B cell (primary cell): ENCODE measurements at regions not wholly inside any gene's neighbourhood (a gene's known extent, or its start where the extent isn't known, plus 50 kb on each side); places are given as distances from the start of the nearest gene placed in this dataset.

ENCODE experiments used
- ATAC-seq: fragments of 200-7000 bp; cut with Tn5 transposase; one replicate; pipeline ENCODE4 v1.10.0; 2021; ENCODE audit warnings: low read depth, mild to moderate bottlenecking, moderate number of reproducible peaks, moderate library complexity
- CTCF ChIA-PET: fragments of 350-600 bp; sonication (Branson Sonifier 250); formaldehyde crosslinking; loops from one replicate; lab custom pipeline; 2021; ENCODE audit warnings: antibody characterized with exemption, inconsistent platforms; lab: Charles Lee
- POLR2A ChIA-PET: fragments of 350-600 bp; sonication (Branson Sonifier 250); formaldehyde crosslinking; loops from one replicate; lab custom pipeline; 2021; ENCODE audit warnings: antibody characterized with exemption; lab: Charles Lee
- DNase-seq: peaks from one replicate; pipeline ENCODE4 v3.0.0; 2013
- H2AFZ ChIP-seq: 2 replicates; pipeline ENCODE4 v1.6.1; 2012; ENCODE audit warnings: mild to moderate bottlenecking, low read depth, low read length; ENCODE audit not compliant: insufficient read depth, poor library complexity, severe bottlenecking
- H3K27ac ChIP-seq, 2 donors: 1 replicate in 1 of 2; 2 replicates in 1 of 2; pipeline ENCODE4 v1.5.1; 2012 to 2013; ENCODE audit warnings: low read length in 2 of 2, mild to moderate bottlenecking in 2 of 2, moderate library complexity in 1 of 2
- H3K27me3 ChIP-seq, 4 experiments: fragments of 200-600 bp in 1 of 4; sonication (generic) in 1 of 4; replicated peaks in 1 of 4; 1 replicate in 2 of 4; 2 replicates in 2 of 4; pipeline versions ENCODE4 v1.6.1 to v1.7.0; 2013 to 2016; ENCODE audit warnings: low read length in 3 of 4, mild to moderate bottlenecking in 2 of 4, mixed read lengths in 1 of 4, moderate library complexity in 1 of 4; ENCODE audit not compliant: insufficient read depth in 4 of 4, control insufficient read depth in 3 of 4; ENCODE audit errors: control extremely low read depth in 1 of 4
- H3K36me3 ChIP-seq, 2 experiments: replicated peaks in 1 of 2; 1 replicate in 1 of 2; 2 replicates in 1 of 2; pipeline versions ENCODE4 v1.6.1 to v1.7.1; 2013; ENCODE audit warnings: low read length in 1 of 2; ENCODE audit not compliant: insufficient read depth in 2 of 2, control insufficient read depth in 1 of 2; ENCODE audit errors: control extremely low read depth in 1 of 2, extremely low read depth in 1 of 2
- H3K4me1 ChIP-seq, 2 donors: fragments of 200-600 bp in 1 of 2; sonication (generic) in 1 of 2; 1 replicate in 1 of 2; 2 replicates in 1 of 2; pipeline versions ENCODE4 v1.5.1 to v1.6.1; 2013 to 2017; ENCODE audit warnings: low read length in 2 of 2; ENCODE audit not compliant: control insufficient read depth in 2 of 2, insufficient read depth in 2 of 2
- H3K4me2 ChIP-seq: replicated peaks from 2 replicates; pipeline ENCODE3; 2012; ENCODE audit warnings: mild to moderate bottlenecking, low read depth, low read length; ENCODE audit not compliant: poor library complexity, severe bottlenecking
- H3K4me3 ChIP-seq, 5 experiments: fragments of 200-600 bp in 1 of 5; sonication (generic) in 1 of 5; 1 replicate in 3 of 5; 2 replicates in 2 of 5; pipeline versions ENCODE4 v1.5.1 to v1.7.0; 2011 to 2016; ENCODE audit warnings: low read length in 4 of 5, mild to moderate bottlenecking in 4 of 5, low read depth in 2 of 5, control low read depth in 1 of 5, moderate library complexity in 1 of 5; ENCODE audit not compliant: insufficient read depth in 1 of 5; ENCODE audit errors: control extremely low read depth in 1 of 5, extremely low read depth in 1 of 5
- H3K79me2 ChIP-seq: fragments of 200-600 bp; sonication (generic); one replicate; pipeline ENCODE4 v1.6.0; 2016; ENCODE audit warnings: low read length; ENCODE audit not compliant: control insufficient read depth, insufficient read depth
- H3K9ac ChIP-seq: fragments of 200-600 bp; sonication (generic); 2 replicates; pipeline ENCODE4 v1.6.1; 2017; ENCODE audit warnings: mild to moderate bottlenecking, low read length, moderate library complexity
- H3K9me3 ChIP-seq, 3 donors: one replicate each; pipeline versions ENCODE4 v1.6.1 to v1.7.1; 2013; ENCODE audit warnings: low read length in 2 of 3; ENCODE audit not compliant: control insufficient read depth in 2 of 3, insufficient read depth in 1 of 3; ENCODE audit errors: control extremely low read depth in 1 of 3
- H4K20me1 ChIP-seq: 2 replicates; pipeline ENCODE4 v1.6.0; 2012; ENCODE audit warnings: mild to moderate bottlenecking, low read length; ENCODE audit not compliant: insufficient read depth, control insufficient read depth, poor library complexity, severe bottlenecking
- H3K27ac Mint-ChIP-seq: one replicate; pipeline ENCODE4 v1.8.0; 2021; ENCODE audit warnings: mixed read lengths
- H3K27me3 Mint-ChIP-seq: one replicate; pipeline ENCODE4 v1.8.0; 2021; ENCODE audit warnings: mixed read lengths
- H3K4me1 Mint-ChIP-seq: one replicate; pipeline ENCODE4 v1.8.0; 2021; ENCODE audit warnings: mixed read lengths
- H3K4me3 Mint-ChIP-seq: one replicate; pipeline ENCODE4 v1.8.0; 2021; ENCODE audit warnings: mixed read lengths
- H3K9me3 Mint-ChIP-seq: one replicate; pipeline ENCODE4 v1.8.0; 2022; ENCODE audit warnings: mixed read lengths; ENCODE audit not compliant: insufficient read depth
- CTCF ChIP-seq: fragments of 200-600 bp; IDR thresholded peaks from one replicate; pipeline ENCODE4 v1.8.0; 2022; ENCODE audit warnings: antibody characterized with exemption, mild to moderate bottlenecking
- EZH2 ChIP-seq: IDR thresholded peaks from 2 replicates; pipeline ENCODE4 v1.6.1; 2012; ENCODE audit warnings: borderline replicate concordance, low read depth, mild to moderate bottlenecking, moderate library complexity, low read length; ENCODE audit not compliant: insufficient read depth, poor library complexity, severe bottlenecking
- WGBS: methylation state at CpG from one replicate; pipeline ENCODE4 v1.1.5; 2013; ENCODE audit warnings: missing lambda C conversion rate; ENCODE audit not compliant: insufficient coverage; 5-methylcytosine and 5-hydroxymethylcytosine counted together
- intact Hi-C: fragments of 100-400 bp; cut with micrococcal nuclease; formaldehyde crosslinking; loops from one replicate; pipeline ENCODE4 v1.10.0; 2022

GRCh38 chr2:226497146-226497909 lies 302.3 kb downstream of the IRS1 start:
- no peaks in the 10 kb centered on the region for H3K4me1 ChIP-seq
- H3K36me3 ChIP-seq: no peaks in the 10 kb centered on the region
- H3K4me2 ChIP-seq: no peak overlapping the region
- H3K27ac ChIP-seq: no peak overlapping the region
- Mint-ChIP-seq H3K27ac (no peak overlapping the region), H3K27me3 (peaks cover 18% of the 10 kb centered on the region), H3K4me1 (no peaks in the 10 kb centered on the region), H3K9me3 (peaks cover 3% of the 10 kb centered on the region), H3K4me3 (no peak overlapping the region)
- ChIA-PET POLR2A (no interaction called here), CTCF (no interaction called here)
- no peak overlapping the region for H3K4me3 ChIP-seq
- H3K9ac ChIP-seq: no peak overlapping the region
- ATAC-seq: no peak
- WGBS: 58% methylated on average over 3 of the region's 4 CpGs
- no peaks in the 10 kb centered on the region for H3K79me2 ChIP-seq
- H4K20me1 ChIP-seq: no peaks in the 10 kb centered on the region
- no peak overlapping the region for H2AFZ ChIP-seq
- TF ChIP-seq EZH2 (no peak), CTCF (no peak)
- DNase-seq: no peak
- peaks cover 0 to 2% (median 0%) of the 10 kb centered on the region in 4 experiments for H3K27me3 ChIP-seq
- no peaks in the 10 kb centered on the region for H3K9me3 ChIP-seq
- intact Hi-C loops: no loop called here

- ChIA-PET CTCF (no interaction called here), POLR2A (no interaction called here)
- H3K4me1 Mint-ChIP-seq: no peaks in the 10 kb centered on the region
- Histone ChIP-seq H3K9ac (no peak overlapping the region), H3K9me3 (no peaks in the 10 kb centered on the region), H3K4me3 (no peak overlapping the region), H3K27me3 (peaks cover 0 to 2% (median 0%) of the 10 kb centered on the region in 4 experiments), H3K27ac (no peak overlapping the region), H3K4me1 (no peaks in the 10 kb centered on the region), H3K36me3 (no peaks in the 10 kb centered on the region), H2AFZ (no peak overlapping the region), H4K20me1 (no peaks in the 10 kb centered on the region), H3K79me2 (no peaks in the 10 kb centered on the region), H3K4me2 (no peak overlapping the region)
- WGBS: 76% methylated on average over 2 of the region's 2 CpGs
- peaks cover 19% of the 10 kb centered on the region for H3K27me3 Mint-ChIP-seq
- H3K4me3 Mint-ChIP-seq: no peak overlapping the region
- no peak for TF ChIP-seq CTCF
- DNase-seq (no peak), ATAC-seq (no peak)
- H3K27ac Mint-ChIP-seq: no peak overlapping the region
- no peaks in the 10 kb centered on the region for H3K9me3 Mint-ChIP-seq
- intact Hi-C loops: no loop called here
Measured at GRCh38 chr2:226496273-226496550, 303.4 kb downstream of the IRS1 start.
